CMK (cell line): ENCODE measurements at regions not wholly inside any gene's neighbourhood (a gene's known extent, or its start where the extent isn't known, plus 50 kb on each side); places are given as distances from the start of the nearest gene placed in this dataset.

Experiments
- DNase-seq: peaks from one replicate; pipeline ENCODE4 v3.0.0-alpha.2; 2010; ENCODE audit warnings: low read depth

DNA sequence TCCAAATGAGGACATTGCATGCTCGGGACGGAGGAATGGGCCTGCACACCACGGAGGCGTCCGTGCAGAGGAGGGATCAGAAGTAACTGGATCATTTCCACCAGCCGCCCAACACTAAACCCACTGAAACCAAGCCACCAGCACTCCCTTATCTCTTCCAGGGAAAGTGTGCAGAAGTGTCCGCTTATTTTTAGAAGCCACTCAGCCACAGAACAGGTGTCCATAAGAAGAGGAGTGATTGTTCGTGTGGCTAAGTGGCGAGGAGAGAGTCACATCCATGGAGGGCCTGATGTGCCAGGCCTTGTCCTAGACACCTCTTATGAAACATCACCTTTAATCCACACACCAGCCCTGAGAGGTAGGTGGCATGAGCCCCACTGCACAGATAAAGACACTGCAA, 407.9 kb upstream of the NPVF start:
- DNase-seq = no peak

DNA sequence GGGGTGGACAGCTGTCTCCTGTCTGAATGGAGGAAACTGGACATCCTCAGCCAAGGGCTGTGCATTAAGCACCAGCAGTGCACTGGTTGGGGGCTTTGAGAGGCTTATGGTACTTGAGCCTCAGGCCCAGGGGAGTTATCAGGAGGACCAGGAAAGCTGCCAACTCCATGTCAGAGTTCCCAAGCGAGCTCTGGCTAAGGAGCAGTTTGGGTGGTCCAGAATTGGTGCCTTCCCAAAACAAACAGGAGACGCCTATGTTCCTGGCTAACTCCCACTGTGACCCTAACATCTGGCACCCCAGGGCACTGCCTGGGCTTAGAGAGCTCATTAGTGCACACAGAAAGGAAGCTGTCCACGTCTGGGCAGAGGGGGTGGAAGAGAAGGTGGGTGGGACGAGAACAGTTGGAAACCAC, 408.6 kb upstream of the NPVF start:
- no peak for DNase-seq

- DNase-seq = no peak
Measured at GRCh38 chr7:25638068-25638467, 409.8 kb upstream of the NPVF start.

DNA sequence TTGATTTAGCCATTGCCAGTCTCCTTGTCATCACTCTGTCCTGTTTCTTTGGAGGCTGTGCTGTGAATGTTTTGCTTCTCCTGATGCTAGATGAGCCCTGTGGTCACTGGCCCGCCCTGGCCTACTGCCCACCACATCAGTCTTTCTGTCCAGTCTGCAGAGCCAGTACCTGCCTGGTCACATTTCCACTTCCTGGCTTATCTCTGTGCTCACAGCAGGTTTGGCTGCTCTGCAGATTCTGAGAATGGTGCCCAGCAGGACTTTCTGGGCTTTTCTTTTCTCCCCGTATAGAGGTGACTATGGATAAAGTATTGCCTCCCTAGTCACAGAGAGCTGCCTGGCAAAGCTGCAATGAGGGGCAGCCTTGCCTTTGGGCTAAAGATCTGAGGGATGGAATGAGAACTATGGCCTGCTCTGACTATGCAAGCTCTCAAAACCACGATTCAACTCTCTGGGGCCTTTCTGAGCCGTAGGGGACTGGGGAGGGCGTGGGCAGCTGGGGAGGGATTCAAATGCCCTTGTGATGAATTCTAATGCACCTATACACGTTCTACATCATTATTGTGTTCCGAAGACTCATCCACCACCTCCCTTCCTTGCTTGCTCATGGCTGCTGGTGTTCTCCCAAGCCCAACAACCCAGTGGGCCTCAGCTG, 410.4 kb upstream of the NPVF start:
- no peak for DNase-seq

- DNase-seq = no peak
Measured at GRCh38 chr7:25642849-25643248, 414.6 kb upstream of the NPVF start.

- DNase-seq = no peak
Measured at GRCh38 chr7:25643286-25643685, 415.0 kb upstream of the NPVF start.

GRCh38 chr7:25643770-25644394, 415.6 kb upstream of the NPVF start:
- DNase-seq = no peak

DNA sequence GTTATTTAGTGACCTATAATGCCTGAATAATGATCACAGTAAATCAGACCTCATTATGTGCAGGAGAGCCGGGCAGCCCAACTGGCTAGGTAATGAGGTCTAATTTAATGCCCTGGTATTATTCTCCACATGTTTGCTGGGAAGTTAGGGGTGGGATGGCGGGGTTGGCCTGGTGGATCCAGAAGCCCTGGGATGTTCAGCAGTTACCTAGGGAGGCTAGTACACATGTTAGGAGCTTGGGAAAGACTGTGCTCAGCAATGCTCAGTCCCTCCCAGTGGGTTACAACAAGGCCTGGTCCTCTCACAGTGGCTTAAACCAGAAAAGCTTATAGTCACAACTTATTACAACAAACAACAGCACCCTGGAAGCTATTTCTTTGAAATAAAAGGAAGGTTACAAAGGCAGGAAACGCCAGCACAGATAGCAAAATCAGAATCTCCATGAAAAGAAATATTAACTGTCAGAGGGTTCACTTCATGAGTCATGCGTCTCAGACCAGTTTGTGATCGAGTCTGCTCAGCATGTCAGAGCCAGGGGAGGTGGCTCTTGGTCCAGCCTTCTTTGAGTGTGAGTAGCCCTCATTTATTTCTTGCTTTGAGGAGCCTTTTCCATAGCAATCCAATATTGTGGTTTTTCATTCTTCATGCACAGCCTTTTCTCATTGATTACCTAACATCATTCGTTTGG, 418.6 kb upstream of the NPVF start:
- DNase-seq = no peak

DNA sequence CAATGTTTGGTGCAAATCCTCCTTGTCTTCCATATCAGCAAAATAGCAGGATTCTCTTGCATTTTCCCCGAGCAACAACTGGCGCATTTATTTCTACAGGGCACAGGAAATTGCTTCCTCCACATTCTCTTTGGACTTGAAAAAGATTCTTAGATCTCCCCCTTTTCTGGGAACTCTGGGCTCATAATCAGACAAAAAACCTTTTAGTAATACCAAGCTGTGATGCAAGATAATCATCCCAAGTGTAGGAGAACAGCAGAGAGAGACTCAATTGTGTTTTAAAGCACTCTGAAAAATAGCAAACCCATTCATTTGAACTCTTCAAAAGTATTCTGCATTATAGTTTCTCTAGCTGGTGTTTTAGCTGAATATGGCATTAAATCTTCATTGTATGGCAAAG, 419.6 kb upstream of the NPVF start:
- no peak for DNase-seq

GRCh38 chr7:25652366-25652765, 424.1 kb upstream of the NPVF start:
- DNase-seq = no peak

DNA sequence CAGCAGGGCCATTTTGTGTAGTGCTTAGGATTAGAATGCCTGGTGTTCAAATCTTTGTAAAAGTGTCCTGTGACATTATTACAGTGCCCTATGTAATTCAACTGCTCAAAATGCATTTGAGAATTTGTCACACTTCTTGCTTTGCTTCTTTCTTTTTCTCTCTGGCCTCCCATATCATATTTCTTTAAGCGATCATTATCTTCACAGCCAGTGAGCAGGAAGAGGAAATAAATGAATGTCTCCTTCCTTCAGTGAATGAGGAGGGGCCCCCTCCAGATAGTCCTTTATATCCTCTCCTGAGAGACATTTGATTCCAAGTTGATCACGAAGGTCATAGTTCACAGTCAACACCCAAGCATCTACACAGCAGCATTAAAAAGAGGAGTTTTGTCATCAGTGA, 425.1 kb upstream of the NPVF start:
- DNase-seq = no peak

- no peak for DNase-seq
Measured at GRCh38 chr7:25656071-25656470, 427.8 kb upstream of the NPVF start.

GRCh38 chr7:25656581-25657026, 428.3 kb upstream of the NPVF start:
- no peak for DNase-seq

- DNase-seq = no peak
Measured at GRCh38 chr7:25658375-25658774, 430.1 kb upstream of the NPVF start.

DNA sequence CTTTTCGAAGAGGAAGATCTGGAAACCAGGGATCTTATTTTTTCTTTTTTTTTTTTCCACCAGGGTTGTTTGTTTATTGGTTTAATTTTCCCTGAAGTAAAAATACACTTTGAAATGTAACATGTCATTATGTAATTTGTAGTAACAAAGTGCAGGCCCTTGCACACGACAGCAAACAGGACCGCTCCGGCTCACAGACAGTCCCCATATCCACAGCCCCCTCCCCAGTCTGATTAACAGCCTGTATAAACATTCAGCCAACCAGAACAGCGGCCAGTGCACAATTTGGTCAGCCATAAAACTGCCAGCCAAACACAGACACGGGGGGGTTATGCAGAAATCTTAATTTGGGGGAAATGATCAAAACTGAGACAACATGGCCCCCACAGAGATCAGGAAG, 431.6 kb upstream of the NPVF start:
- no peak for DNase-seq

DNA sequence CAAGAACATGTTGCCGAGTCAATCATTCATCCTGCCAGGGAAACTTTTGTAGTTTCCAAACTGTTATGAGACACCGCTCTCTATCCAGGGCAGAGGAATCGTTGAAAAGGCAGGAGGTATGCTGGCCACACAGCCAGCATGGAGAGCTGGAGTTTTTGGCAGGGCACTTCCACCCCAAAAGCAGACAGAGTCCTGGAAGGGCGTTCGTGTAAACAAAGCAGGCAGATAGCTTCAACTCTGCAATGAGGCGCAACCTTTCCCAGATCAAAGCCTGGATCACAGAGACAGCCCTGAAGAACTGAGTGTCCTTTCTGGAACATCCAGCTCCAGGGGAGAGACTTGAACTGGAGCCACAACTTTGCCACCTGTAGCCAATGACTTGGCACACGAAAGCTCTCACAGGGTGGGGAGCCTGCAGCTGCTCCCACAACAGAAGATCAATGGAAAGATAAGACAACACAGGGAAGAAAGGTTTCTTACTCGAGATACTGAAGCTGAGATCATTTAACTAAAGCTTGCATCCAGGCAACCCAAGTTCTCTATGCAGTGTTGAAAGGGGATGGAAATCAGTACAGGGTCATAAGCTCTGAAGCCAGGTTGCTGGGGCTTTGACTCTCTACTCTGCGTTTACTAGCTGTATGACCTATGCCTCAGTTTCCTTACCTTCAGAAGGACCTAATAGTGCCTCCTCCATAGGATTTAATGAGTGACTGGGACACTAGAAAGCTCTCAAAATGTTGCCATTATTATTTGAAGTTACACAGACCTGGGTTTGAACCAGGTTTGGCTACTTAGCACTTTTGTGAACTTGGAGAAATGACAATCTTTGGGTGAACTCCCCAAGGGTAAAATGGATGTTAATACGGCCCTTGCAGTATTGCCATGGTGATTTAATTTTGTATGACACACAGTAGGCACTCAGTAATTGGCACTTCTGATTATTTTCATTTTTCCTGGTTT, 434.8 kb upstream of the NPVF start:
- no peak for DNase-seq

- DNase-seq = no peak
Measured at GRCh38 chr7:25663877-25664276, 435.6 kb upstream of the NPVF start.

- DNase-seq = no peak
Measured at GRCh38 chr7:25664593-25664992, 436.3 kb upstream of the NPVF start.

DNA sequence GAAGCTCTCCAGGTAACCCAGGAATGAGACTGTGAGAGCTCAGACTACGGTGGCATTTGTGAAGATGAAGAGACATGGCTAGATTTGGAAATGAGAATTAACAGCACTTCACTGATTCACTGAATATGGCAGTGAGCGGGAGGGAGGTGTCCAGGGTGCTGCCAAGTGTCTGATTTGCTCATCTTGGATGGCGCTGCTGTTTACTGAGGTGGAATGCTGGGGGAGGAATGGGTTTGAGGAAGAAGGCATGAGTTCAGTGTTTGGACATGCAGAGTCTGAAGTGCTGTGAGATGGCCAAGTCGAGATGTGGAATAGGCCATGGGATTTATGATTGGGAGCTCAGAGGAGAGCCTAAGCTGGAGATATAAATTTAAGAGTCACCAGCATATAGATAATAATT, 437.1 kb upstream of the NPVF start:
- no peak for DNase-seq

GRCh38 chr7:25665903-25666670, 437.8 kb upstream of the NPVF start:
- no peak for DNase-seq

- no peak for DNase-seq
Measured at GRCh38 chr7:25666671-25667060, 438.4 kb upstream of the NPVF start.
